ENCODE measurements at regions not wholly inside any gene's neighbourhood (a gene's known extent, or its start where the extent isn't known, plus 50 kb on each side); places are given as distances from the start of the nearest gene placed in this dataset.

DNA sequence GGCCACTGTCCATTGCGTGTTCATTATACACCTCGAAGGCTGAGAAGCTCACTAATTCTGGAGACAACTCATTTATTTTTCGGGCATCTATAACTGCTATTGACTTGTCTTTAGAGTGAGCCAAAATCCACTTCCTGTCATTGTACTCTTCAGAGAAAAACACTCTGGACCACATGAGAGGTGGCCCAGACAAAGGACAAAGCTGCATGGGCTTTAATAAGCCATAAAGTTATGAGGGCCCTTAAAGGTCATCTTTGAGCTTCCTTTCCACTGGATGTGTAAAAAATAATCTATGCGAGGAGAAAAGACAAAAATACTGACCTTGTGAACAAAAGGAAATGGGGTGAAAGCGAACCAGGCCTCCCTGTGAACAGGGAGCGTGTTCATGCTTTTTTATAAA lies 63.5 kb upstream of the ZC3H12C start:
- no peak for DNase-seq

DNA sequence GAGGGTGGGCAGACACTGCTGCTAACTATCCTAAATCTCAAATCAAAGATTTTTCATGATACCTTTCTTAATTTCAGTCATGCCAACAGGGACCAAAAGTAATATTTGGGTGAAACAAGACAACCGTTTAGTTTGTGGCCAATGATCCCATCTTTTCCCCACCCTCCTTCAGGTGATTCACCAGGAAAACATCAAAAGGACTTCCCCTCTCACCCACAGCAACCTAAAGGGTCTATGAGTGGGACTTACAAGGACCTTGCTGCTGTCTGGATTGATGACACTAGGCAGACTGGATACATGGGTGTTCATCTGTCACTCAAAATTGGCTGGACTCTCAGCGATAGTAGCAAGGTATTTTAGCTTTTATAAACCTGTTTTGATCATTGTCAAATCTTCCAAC lies 62.0 kb upstream of the ZC3H12C start:
- DNase-seq: no peak

DNA sequence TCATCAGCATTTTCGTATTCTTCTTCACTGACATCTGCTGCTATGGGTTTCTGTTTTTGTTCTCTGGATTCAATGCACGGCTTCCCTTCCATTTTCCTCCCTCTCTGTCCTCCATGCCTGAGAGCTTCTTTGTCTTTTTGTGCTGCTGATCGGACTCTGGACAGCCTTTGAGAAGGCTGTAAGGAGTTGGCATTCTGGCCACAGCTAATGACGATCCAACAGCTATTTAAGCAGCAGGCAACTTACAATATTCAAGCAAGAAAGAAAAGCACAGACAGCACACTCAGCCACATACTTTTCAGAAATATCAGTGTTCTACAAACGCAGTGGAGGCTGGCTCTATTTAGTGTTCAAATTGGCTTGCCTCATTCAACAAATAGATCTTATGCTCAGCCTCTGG lies 60.9 kb upstream of the ZC3H12C start:
- no peak for DNase-seq

DNA sequence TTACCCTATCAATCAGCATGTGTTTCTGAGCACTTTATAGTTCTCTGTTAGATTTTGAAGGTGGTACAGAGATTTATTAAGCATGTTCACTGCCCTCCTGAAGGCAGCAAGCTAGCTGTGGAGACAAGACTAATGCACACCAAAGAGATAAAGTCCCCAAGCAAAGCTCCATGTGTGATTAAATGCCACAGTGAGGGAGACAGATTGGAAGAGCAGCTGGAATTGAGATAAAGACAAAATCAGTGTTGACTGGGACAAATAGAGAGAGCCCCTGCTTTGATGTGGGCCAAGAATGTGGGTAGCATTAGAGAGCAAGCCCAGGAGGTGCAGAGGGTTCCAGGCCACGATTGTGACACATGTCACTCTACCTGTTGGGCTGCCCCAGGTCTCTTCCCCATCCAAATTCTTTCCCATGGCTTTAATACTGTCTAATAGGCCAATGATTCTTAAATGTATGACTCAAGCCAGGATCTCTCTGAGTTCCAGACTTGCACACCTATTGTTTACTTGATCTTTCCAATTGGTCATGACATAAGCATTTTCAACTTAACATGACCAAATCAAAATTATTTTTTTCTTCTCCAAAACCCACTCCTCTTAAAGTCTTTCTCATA lies 60.1 kb upstream of the ZC3H12C start:
- no peak for DNase-seq

DNA sequence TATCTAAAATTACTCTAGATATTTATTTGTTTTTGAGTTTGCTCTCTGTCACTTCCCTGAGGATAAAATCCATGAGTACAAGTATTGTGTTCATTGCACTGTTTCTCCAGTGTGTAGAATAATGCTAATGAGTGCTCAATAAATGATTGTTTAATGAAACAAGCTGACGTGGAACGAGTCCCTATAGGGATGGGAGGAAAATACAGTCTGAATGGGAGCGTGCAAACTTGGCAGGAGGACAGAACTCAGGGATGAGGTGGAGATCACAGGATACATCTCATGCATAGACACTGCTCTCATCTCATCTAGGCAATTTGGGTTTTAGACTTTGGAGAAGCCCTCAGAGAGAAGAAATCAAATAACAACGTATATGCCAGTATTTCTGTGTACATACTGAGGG lies 58.4 kb upstream of the ZC3H12C start:
- no peak for DNase-seq

DNA sequence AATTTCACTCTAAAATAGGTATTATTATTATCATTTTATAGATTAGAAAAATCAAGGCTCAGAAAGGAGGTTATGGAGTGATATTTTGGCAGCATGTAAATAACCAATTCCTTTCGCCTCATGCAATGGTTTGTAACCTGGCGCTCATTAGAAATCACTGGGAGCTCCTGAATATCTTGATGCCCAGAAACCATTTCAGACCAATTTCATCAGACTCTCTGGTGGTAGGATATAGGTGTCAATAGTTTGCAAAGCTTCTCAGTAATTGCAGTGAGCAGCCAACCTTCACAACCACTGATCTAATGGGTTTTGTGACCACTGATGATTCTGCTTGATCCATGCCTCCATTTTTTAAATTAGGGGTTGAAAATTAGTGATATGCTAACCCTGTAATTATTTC lies 57.8 kb upstream of the ZC3H12C start:
- no peak for DNase-seq

DNA sequence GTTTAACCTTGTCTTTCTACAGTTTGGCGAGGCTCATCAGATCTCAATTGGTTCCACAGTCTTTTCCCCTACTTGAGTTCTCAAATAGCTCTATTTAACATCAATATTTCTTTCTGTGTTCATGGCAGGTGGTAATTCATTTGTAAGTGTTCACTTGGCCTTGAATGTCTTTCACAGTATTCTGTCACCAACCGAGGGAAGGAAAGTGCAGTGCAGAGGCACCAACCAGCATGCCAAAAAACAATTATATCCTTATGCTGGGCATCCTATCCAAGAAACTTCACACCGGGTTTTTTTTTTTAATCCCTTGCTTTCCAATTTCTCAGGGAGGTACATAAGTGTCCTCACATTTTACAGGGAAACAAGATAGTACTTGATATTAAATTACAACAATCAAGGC lies 55.0 kb upstream of the ZC3H12C start:
- DNase-seq: no peak
